Dendritic cell treated with granulocyte-macrophage colony-stimulating factor and Interleukin-4, amounts not matched to agents 40 ng/mL and 50 ng/mL, for 4 days (primary cell): ENCODE measurements at regions not wholly inside any gene's neighbourhood (a gene's known extent, or its start where the extent isn't known, plus 50 kb on each side); places are given as distances from the start of the nearest gene placed in this dataset.

Experiments
- H3K27ac Mint-ChIP-seq: one replicate; pipeline ENCODE4 v1.8.0; 2022; ENCODE audit warnings: mild to moderate bottlenecking, mixed read lengths
- H3K27me3 Mint-ChIP-seq: one replicate; pipeline ENCODE4 v1.8.0; 2022; ENCODE audit warnings: mild to moderate bottlenecking, mixed read lengths
- H3K36me3 Mint-ChIP-seq: one replicate; pipeline ENCODE4 v1.8.0; 2022; ENCODE audit warnings: low read depth, mixed read lengths
- H3K4me1 Mint-ChIP-seq: one replicate; pipeline ENCODE4 v1.8.0; 2022; ENCODE audit warnings: low read depth, mixed read lengths
- H3K4me3 Mint-ChIP-seq: one replicate; pipeline ENCODE4 v1.8.0; 2022; ENCODE audit warnings: mild to moderate bottlenecking, moderate library complexity, mixed read lengths
- H3K9me3 Mint-ChIP-seq: one replicate; pipeline ENCODE4 v1.8.0; 2022; ENCODE audit warnings: mixed read lengths
- intact Hi-C: fragments of 100-400 bp; cut with micrococcal nuclease; formaldehyde crosslinking; loops from one replicate; pipeline ENCODE4 v1.15.0; 2022

DNA sequence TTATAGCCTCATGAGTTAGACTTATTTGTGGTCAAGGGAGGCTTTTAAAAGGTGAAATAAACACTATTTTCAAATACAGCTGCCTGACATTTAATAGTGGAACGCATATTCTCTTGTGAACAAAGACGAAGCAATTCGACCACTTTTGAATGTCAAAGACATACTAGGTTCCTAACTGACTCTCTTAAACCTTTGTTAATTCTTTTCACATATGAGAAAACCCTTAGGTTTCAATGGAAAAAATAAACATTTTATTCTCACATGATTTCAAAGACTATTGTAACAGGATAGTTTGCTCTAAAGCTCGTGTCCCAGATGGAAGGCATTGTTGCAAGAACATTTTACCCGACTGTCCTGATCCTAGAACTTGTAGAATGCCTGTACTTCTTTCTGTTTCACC lies 74.8 kb upstream of the BOC start:
- H3K27ac Mint-ChIP-seq: no peak overlapping the region
- no peaks in the 10 kb centered on the region for H3K27me3 Mint-ChIP-seq
- H3K9me3 Mint-ChIP-seq: no peaks in the 10 kb centered on the region
- H3K4me3 Mint-ChIP-seq: no peak overlapping the region
- no peaks in the 10 kb centered on the region for H3K36me3 Mint-ChIP-seq
- intact Hi-C loops: loop anchor here (1.0 to 5.0 kb wide), 2 partner anchors 79 to 152 kb away; no protein-coding TSS in a partner anchor
- H3K4me1 Mint-ChIP-seq: peaks cover 16% of the 10 kb centered on the region

DNA sequence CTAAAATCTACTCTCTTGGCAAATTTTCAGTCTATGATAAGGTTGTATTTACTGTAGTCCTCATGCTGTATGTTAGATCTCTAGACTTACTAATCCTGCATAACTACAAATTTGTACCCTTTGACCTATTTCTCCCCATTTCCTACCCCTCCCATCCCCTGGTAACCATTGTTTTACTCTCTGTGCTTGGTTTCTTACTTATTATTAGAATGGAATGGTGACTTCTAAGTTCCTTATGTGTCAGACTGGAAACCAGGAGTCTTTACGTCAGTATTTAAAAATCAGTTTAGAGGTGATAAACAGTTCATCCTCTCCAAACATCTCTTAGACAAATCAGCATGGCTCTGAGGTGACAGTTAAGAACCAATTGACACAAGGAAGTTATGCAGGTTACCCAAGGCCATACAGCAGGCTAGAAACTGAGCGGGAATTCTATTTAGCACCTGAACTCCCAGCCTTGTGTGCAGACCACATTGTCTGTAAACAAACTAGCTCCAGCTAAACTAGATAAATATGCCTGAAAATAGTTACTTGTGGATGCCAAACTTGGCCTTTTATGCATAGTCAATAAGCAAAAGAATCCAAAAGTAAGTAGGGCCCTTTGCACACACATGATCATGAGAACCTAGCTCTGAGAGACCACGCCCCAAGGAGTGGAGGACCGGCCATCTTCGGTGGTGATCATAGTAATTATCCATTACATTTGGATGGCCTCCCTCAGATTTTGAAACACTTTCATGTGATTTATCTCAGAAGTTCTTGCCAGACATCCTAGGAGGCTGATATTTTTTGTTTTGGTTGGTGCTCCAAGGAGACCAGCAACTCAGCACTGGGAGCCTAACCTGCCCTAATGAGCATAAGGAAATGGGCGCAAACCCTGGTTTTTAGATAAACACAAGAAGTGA lies 72.3 kb upstream of the BOC start:
- Mint-ChIP-seq H3K27ac (no peak overlapping the region), H3K36me3 (no peaks in the 10 kb centered on the region), H3K27me3 (no peaks in the 10 kb centered on the region), H3K9me3 (no peaks in the 10 kb centered on the region), H3K4me1 (peaks cover 16% of the 10 kb centered on the region), H3K4me3 (no peak overlapping the region)
- intact Hi-C loops: loop anchor here (5.0 kb wide), 1 partner anchor 82 kb away; no protein-coding TSS in a partner anchor

DNA sequence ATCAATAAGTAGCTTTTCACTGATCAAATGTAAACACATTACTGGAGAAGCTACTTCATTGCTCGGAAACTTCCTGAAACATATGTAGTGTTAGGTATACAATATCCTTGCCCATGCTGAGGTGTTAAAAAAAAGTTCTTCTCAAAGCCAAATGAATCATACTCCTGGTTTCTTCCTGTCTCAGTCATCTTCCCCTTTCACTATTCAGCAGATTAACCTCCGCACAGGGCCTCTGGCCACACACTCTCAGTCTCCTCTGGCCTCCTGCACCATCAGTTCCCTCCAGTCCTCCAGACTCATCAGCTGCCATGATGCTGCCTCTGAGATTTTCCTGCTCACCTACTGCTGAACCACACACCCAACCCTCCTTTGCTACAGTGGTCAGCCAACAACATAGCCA lies 70.5 kb upstream of the BOC start:
- Mint-ChIP-seq H3K27ac (no peak overlapping the region), H3K27me3 (peaks cover 3% of the 10 kb centered on the region), H3K4me1 (peaks cover 16% of the 10 kb centered on the region), H3K4me3 (no peak overlapping the region), H3K36me3 (no peaks in the 10 kb centered on the region), H3K9me3 (no peaks in the 10 kb centered on the region)
- intact Hi-C loops: no loop called here

DNA sequence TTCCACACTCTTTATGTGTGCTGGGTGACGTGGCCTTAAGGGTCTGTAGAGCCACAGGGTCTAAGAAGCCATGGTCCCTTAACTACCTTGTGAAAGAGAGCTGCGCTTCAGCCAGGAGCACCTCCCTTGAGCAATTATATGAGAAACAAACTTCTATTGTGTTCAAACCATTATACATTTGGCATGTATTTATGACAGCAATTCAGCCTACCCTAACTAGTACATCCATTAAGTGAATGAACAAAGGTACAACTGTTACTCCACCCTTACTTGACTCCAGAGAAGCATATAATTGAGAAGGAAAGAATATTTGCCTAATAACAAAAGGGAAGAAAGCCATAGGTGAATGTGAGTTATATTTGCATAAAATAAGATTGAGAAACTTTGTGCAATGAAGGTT lies 69.8 kb upstream of the BOC start:
- Mint-ChIP-seq H3K4me3 (no peak overlapping the region), H3K9me3 (no peaks in the 10 kb centered on the region), H3K36me3 (no peaks in the 10 kb centered on the region), H3K27ac (no peak overlapping the region), H3K4me1 (peaks cover 16% of the 10 kb centered on the region), H3K27me3 (peaks cover 5% of the 10 kb centered on the region)
- intact Hi-C loops: no loop called here

DNA sequence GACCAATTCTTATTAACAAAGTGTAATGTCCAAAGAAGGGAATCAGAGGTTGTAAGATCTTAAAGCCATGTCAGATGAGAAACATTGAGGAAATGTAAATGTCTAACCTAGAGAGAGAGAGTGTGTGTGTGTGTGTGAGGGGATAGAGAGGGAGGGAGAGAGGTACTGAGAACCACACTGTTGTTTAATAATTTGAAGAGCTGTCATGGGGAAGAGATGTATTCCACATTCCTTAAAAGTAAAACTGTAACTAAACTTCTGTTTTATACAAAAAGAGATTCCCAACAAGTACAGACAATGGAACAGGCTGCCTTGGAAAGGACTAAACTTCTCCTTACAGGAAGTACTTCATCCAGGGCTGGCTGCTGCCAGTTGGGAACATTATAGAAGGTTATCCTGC lies 68.9 kb upstream of the BOC start:
- H3K4me1 Mint-ChIP-seq: peaks cover 16% of the 10 kb centered on the region
- no peaks in the 10 kb centered on the region for H3K9me3 Mint-ChIP-seq
- no peak overlapping the region for H3K27ac Mint-ChIP-seq
- intact Hi-C loops: no loop called here
- no peak overlapping the region for H3K4me3 Mint-ChIP-seq
- H3K27me3 Mint-ChIP-seq: peaks cover 5% of the 10 kb centered on the region
- H3K36me3 Mint-ChIP-seq: no peaks in the 10 kb centered on the region

DNA sequence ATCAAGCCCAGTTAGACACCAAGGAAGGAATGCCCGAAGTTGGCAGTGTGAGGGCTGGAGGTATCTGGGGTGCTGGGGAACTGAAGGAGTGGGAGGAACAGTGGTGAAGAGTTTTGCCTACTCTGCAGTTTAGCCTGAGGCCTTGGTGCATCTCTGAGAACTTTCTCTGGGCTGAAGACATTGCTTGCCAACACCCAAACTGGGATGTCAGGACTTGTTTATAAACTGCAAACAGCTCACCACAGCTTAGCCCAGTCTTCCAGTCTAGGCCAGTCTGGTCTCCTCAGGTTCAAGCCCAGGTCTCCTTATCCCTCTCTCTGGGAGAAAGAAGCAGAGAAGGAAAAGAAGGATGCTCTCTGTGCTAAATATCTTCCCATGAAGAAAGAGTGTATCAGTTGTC lies 68.0 kb upstream of the BOC start:
- H3K4me3 Mint-ChIP-seq: no peak overlapping the region
- peaks cover 16% of the 10 kb centered on the region for H3K4me1 Mint-ChIP-seq
- H3K27me3 Mint-ChIP-seq: peaks cover 6% of the 10 kb centered on the region
- no peaks in the 10 kb centered on the region for H3K36me3 Mint-ChIP-seq
- intact Hi-C loops: no loop called here
- no peak overlapping the region for H3K27ac Mint-ChIP-seq
- H3K9me3 Mint-ChIP-seq: no peaks in the 10 kb centered on the region

DNA sequence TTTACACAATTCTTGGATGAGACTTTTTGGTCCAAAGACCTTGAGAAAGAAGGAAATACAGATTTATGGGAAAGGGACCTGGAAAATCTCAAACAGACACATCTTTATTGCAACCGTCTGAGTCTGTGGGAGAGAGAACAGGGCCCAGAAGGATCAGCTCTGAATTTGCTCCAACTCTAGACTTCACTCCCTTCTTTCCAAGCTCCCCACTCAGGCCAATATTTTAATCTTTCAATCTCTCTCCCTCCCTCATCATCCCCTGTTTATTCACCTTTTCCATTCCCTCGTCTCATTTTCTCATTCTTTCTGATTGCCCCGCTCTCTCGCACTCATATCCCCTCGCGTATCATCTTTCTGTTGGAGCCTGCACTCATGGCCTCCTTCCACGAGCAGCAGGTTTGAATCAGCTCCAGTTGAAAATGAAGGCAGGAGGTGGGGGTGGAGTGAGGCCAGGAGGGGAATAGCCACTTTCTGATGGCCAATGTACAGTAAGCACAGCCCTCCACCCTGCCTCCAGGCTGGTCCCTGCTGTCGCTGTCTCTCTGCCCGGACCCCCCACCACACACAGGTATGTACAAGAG lies 63.6 kb upstream of the BOC start:
- peaks cover 7% of the 10 kb centered on the region for H3K27me3 Mint-ChIP-seq
- no peaks in the 10 kb centered on the region for H3K36me3 Mint-ChIP-seq
- H3K4me1 Mint-ChIP-seq: no peaks in the 10 kb centered on the region
- no peak overlapping the region for H3K4me3 Mint-ChIP-seq
- H3K9me3 Mint-ChIP-seq: no peaks in the 10 kb centered on the region
- intact Hi-C loops: no loop called here
- no peak overlapping the region for H3K27ac Mint-ChIP-seq

DNA sequence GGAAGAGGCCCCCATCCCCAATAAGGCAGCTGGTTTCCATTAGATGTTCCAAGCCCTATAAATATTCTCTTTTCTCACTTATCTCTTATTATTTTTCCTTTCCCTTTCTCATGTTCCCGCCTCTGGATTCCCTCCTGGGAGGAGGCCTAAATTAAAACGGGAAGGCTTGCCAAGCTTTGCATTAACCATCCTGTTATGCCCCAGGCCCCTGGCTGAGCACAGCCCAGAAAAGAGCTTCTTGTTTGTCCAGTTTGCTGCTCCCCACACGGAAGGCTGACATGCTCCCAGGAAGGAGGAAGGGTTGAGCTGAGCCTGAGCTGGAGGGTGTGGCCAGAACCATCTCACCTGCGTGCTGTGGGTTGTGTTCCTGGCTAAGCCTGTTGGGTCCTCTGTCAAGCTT lies 63.1 kb upstream of the BOC start:
- H3K4me3 Mint-ChIP-seq: no peak overlapping the region
- H3K9me3 Mint-ChIP-seq: no peaks in the 10 kb centered on the region
- peaks cover 7% of the 10 kb centered on the region for H3K27me3 Mint-ChIP-seq
- intact Hi-C loops: no loop called here
- no peaks in the 10 kb centered on the region for H3K36me3 Mint-ChIP-seq
- H3K4me1 Mint-ChIP-seq: peaks cover 2% of the 10 kb centered on the region
- H3K27ac Mint-ChIP-seq: no peak overlapping the region

DNA sequence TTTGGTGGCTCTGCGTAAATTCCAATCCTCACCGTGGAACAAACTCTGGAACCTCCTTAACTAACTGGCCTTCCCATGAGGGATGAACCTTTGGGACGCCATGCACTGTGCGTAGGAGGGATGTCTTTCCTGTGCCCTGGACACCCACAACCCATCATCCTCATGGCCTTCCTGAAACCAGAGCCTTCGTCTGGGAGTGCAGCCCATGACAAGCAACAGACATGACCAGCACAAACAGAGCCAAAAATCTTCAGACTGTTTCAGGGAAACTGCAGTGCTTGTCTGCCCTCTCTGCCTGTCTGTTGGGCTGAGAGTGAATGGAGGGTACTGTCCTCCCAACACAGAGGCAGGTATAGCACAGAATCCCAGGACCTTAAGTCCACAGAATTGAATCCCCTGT lies 61.1 kb upstream of the BOC start:
- H3K4me3 Mint-ChIP-seq: no peak overlapping the region
- H3K27me3 Mint-ChIP-seq: peaks cover 6% of the 10 kb centered on the region
- intact Hi-C loops: no loop called here
- H3K36me3 Mint-ChIP-seq: no peaks in the 10 kb centered on the region
- peaks cover 9% of the 10 kb centered on the region for H3K4me1 Mint-ChIP-seq
- no peak overlapping the region for H3K27ac Mint-ChIP-seq
- H3K9me3 Mint-ChIP-seq: no peaks in the 10 kb centered on the region

DNA sequence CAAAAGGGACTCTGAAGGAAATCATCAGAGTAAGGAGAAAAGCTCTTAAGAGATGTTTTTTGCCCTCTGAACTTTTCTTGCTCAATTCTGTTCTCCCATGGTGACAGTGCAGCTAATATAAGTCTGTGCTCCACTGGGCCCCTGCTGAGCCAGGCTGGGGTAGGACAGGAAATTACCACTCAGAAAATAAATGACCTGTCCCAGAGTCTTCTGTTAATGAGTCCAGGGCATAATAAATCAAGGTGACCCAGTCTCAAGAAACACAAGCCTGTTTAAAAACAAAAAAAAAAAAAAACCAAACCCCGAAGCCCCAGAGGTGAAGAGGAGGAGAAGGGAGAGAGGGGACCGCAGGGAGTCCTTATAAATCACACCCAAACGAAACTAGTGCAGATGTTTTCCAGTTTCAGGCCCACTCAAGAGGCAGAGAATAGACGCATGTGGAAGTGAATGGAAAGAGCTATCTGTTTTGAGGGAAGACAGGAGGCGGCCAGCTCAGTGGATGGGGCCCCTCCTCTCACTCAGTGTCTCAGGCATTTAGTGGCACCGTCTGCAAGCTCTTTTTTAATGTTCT lies 59.8 kb upstream of the BOC start:
- Mint-ChIP-seq H3K27ac (no peak overlapping the region), H3K36me3 (no peaks in the 10 kb centered on the region), H3K4me1 (peaks cover 9% of the 10 kb centered on the region), H3K4me3 (no peak overlapping the region), H3K9me3 (no peaks in the 10 kb centered on the region), H3K27me3 (peaks cover 3% of the 10 kb centered on the region)
- intact Hi-C loops: no loop called here

DNA sequence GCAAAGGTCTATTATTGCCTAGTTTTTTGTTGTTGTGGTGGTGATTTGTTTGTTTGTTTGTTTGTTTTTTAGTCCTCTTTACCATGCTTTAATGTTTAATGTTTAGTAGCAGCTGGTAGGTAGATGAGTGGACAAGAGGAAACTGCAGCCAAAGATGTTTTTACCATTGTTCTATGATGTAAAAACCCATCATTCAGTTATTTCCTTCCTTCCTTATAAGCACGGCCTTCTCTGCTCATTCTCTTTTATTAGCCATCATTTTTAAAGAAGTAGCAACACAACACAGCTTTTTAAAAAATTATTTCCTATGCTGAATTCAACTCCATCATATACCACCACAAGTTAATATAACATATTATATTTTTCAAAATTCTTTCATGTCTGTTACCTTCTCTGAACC lies 58.5 kb upstream of the BOC start:
- H3K9me3 Mint-ChIP-seq: no peaks in the 10 kb centered on the region
- H3K4me3 Mint-ChIP-seq: no peak overlapping the region
- H3K27me3 Mint-ChIP-seq: peaks cover 2% of the 10 kb centered on the region
- no peak overlapping the region for H3K27ac Mint-ChIP-seq
- H3K36me3 Mint-ChIP-seq: no peaks in the 10 kb centered on the region
- intact Hi-C loops: no loop called here
- H3K4me1 Mint-ChIP-seq: peaks cover 9% of the 10 kb centered on the region

DNA sequence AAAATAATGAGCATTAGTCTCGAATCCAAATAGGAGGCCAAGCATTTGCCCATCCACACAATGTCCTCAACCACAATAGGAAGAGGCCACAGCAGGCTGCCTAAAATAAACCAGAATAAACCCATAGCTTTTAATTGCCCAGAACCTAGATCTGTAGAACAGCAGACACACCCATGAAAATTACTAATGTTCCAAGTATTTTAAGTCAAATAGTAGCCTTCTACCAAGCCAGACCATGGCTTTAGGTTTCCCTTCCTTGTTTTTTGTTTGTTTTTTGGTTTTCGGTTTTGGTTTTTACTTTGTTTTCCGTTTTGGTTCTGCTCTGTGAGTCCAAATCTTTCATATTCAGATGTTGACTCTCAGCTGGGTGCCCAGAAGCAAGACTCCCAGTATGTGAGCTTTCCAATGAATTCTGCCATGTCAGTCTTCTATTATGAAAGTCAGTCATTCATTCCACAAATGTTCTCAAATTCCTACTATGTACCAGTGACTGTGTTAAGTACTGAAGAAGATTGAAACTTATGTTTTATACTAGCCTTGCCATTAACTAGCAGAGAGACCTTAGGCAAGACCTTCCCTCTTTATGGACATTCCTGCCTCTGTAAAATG lies 57.8 kb upstream of the BOC start:
- Mint-ChIP-seq H3K9me3 (no peaks in the 10 kb centered on the region), H3K4me1 (peaks cover 9% of the 10 kb centered on the region), H3K27ac (no peak overlapping the region), H3K27me3 (peaks cover 1% of the 10 kb centered on the region), H3K4me3 (no peak overlapping the region), H3K36me3 (no peaks in the 10 kb centered on the region)
- intact Hi-C loops: no loop called here

DNA sequence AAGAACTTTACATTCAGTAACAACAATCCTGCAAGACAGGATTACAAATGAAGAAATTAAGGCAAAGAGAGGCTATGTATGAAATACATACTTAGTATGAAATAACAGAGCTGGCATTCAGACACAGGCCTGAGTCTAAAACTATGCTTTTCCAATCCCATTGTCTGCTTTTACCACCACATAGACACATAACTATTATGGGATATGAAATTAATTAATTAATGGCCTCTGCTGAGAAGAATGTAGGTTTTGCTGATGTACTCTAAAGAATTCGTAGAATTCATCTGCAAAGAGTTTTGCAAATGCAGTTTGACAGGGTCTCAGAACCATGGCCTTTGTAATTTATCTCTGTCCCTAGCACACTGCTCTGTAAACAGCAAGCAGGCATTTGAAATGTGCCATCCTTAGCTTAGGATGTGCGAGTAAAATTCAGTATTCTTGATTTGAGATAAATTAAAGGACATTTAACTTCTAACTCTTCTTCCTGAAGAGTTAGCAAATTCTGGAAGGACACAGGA lies 54.5 kb upstream of the BOC start:
- Mint-ChIP-seq H3K27me3 (no peaks in the 10 kb centered on the region), H3K4me1 (peaks cover 9% of the 10 kb centered on the region), H3K27ac (no peak overlapping the region), H3K36me3 (no peaks in the 10 kb centered on the region), H3K4me3 (no peak overlapping the region), H3K9me3 (no peaks in the 10 kb centered on the region)
- intact Hi-C loops: no loop called here

DNA sequence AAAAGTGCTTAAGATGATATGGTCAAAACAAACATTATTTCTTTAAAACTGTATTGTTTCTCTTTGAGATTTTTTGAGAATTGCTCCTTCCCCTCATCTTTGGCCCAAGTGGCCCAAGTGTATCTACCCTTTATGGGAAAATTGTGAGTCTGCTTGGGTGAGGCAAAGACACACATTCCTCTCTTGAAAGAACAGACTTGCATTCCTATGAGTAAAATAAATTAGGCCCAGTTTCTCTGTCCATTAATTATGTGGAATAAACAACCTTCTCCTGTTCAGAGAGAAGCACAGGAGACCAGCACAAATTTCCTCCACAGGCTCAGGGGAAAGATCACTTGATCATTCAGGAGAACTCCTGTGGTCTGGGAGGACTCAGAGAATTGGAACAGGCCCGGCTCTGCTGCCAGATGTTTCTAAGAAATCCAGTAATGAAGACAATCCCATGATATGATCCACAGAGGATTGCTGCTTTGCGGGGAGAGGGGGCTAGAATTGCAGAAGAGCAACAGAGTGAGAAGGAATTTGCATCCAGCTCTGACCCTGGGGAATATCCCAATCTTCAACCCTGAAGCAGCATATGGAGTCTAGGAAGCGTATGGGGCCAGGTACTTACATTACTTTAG lies 53.8 kb upstream of the BOC start:
- Mint-ChIP-seq H3K9me3 (no peaks in the 10 kb centered on the region), H3K27ac (no peak overlapping the region), H3K36me3 (no peaks in the 10 kb centered on the region), H3K4me3 (no peak overlapping the region), H3K4me1 (peaks cover 9% of the 10 kb centered on the region), H3K27me3 (no peaks in the 10 kb centered on the region)
- intact Hi-C loops: no loop called here
